H1 (cell line): ENCODE measurements at regions not wholly inside any gene's neighbourhood (a gene's known extent, or its start where the extent isn't known, plus 50 kb on each side); places are given as distances from the start of the nearest gene placed in this dataset.

Experiments used
- CTCF ChIA-PET: fragments of 300-600 bp; sonication (Branson Sonifier 250); formaldehyde crosslinking; loops from one replicate; lab custom pipeline; 2021; ENCODE audit not compliant: partially characterized antibody; lab: Charles Lee
- POLR2A ChIA-PET: fragments of 300-600 bp; sonication (Branson Sonifier 250); formaldehyde crosslinking; loops from one replicate; lab custom pipeline; 2021; ENCODE audit warnings: inconsistent platforms; ENCODE audit not compliant: partially characterized antibody; lab: Charles Lee
- DNase-seq, 2 experiments: peaks; one replicate each; pipeline versions ENCODE4 v3.0.0 to v3.0.0-alpha.2; 2010 to 2022; ENCODE audit warnings: low spot score in 2 of 2, low read depth in 1 of 2, mixed read lengths in 1 of 2
- FAIRE-seq: peaks from 2 replicates; lab custom pipeline; 2011; peaks lifted over from hg19 to GRCh38; lab: Jason Lieb, UNC
- H2AFZ ChIP-seq: 2 replicates; pipeline ENCODE4 v1.8.1; 2012; ENCODE audit warnings: low read length, inconsistent platforms
- H2AK5ac ChIP-seq: 2 replicates; pipeline ENCODE4 v1.6.1; 2013; ENCODE audit warnings: low read depth, low read length
- H2BK120ac ChIP-seq: replicated peaks from 2 replicates; pipeline ENCODE3; 2013; ENCODE audit warnings: low read depth, low read length, inconsistent platforms
- H2BK12ac ChIP-seq: 2 replicates; pipeline ENCODE4 v1.6.1; 2013; ENCODE audit warnings: low read depth, low read length
- H2BK15ac ChIP-seq: 2 replicates; pipeline ENCODE4 v1.6.1; 2013; ENCODE audit warnings: low read length
- H2BK20ac ChIP-seq: 2 replicates; pipeline ENCODE4 v1.6.1; 2013; ENCODE audit warnings: low read length
- H2BK5ac ChIP-seq: 2 replicates; pipeline ENCODE4 v1.6.1; 2013; ENCODE audit warnings: low read depth, low read length
- H3K14ac ChIP-seq: 2 replicates; pipeline ENCODE4 v1.6.1; 2013; ENCODE audit warnings: inconsistent platforms; ENCODE audit not compliant: insufficient read length
- H3K18ac ChIP-seq: 2 replicates; pipeline ENCODE4 v1.6.1; 2013; ENCODE audit warnings: low read length; ENCODE audit errors: extremely low read depth
- H3K23ac ChIP-seq: 2 replicates; pipeline ENCODE4 v1.6.1; 2013; ENCODE audit warnings: inconsistent platforms; ENCODE audit not compliant: insufficient read length
- H3K23me2 ChIP-seq: 2 replicates; pipeline ENCODE4 v1.6.1; 2013; ENCODE audit warnings: low read depth, low read length
- H3K27ac ChIP-seq: 2 replicates; pipeline ENCODE4 v1.6.1; 2011; ENCODE audit warnings: low read depth, low read length, inconsistent platforms
- H3K27me3 ChIP-seq, 4 experiments: replicated peaks in 1 of 4; 1 replicate in 1 of 4; 2 replicates in 3 of 4; pipeline versions ENCODE4 v1.6.1 to v1.8.1; 2011 to 2013; ENCODE audit warnings: low read length in 3 of 4, mild to moderate bottlenecking in 3 of 4, inconsistent platforms in 2 of 4, mixed read lengths in 2 of 4, moderate library complexity in 1 of 4; ENCODE audit not compliant: control insufficient read depth in 3 of 4, insufficient read depth in 3 of 4; ENCODE audit errors: extremely low read depth in 1 of 4
- H3K36me3 ChIP-seq, 4 experiments: 2 replicates each; pipeline versions ENCODE4 v1.6.1 to v1.8.1; 2011 to 2013; ENCODE audit warnings: mild to moderate bottlenecking in 4 of 4, low read length in 3 of 4, moderate library complexity in 2 of 4, control low read depth in 1 of 4, inconsistent platforms in 1 of 4; ENCODE audit not compliant: insufficient read depth in 4 of 4, control insufficient read depth in 2 of 4
- H3K4ac ChIP-seq: replicated peaks from 2 replicates; pipeline ENCODE3; 2013; ENCODE audit warnings: low read length, low read depth, mixed read lengths, inconsistent platforms; ENCODE audit not compliant: insufficient read length
- H3K4me1 ChIP-seq, 4 experiments: replicated peaks in 1 of 4; 1 replicate in 1 of 4; 2 replicates in 3 of 4; pipeline versions ENCODE4 v1.6.1 to v1.8.1; 2011 to 2013; ENCODE audit warnings: low read length in 3 of 4, inconsistent platforms in 2 of 4, mixed read lengths in 1 of 4; ENCODE audit not compliant: insufficient read depth in 4 of 4, control insufficient read depth in 3 of 4
- H3K4me2 ChIP-seq, 2 experiments: 2 replicates each; pipeline versions ENCODE4 v1.6.1 to v1.8.1; 2011 to 2013; ENCODE audit warnings: low read depth in 2 of 2, low read length in 2 of 2, control low read depth in 1 of 2, inconsistent platforms in 1 of 2, mild to moderate bottlenecking in 1 of 2; ENCODE audit not compliant: insufficient read depth in 1 of 2
- H3K4me3 ChIP-seq, 4 experiments: fragments of 200-600, 300-600 bp in 1 of 4; sonication (generic), shearing (Covaris generic), sonication (Bioruptor Twin) in 1 of 4; 2 replicates each; pipeline versions ENCODE4 v1.5.1 to v1.8.1; 2011 to 2016; ENCODE audit warnings: low read length in 4 of 4, low read depth in 3 of 4, control low read depth in 2 of 4, inconsistent platforms in 2 of 4, mild to moderate bottlenecking in 2 of 4, mixed read lengths in 1 of 4, moderate library complexity in 1 of 4; ENCODE audit not compliant: insufficient read depth in 2 of 4; ENCODE audit errors: extremely low read depth in 1 of 4
- H3K56ac ChIP-seq: replicated peaks from 2 replicates; pipeline ENCODE3; 2013; ENCODE audit warnings: low read depth, mild to moderate bottlenecking, mixed read lengths, low read length, inconsistent platforms; ENCODE audit not compliant: insufficient read length
- H3K79me1 ChIP-seq: 2 replicates; pipeline ENCODE4 v1.6.1; 2013; ENCODE audit warnings: low read depth, low read length, control low read depth
- H3K79me2 ChIP-seq, 2 experiments: 2 replicates each; pipeline versions ENCODE4 v1.6.1 to v1.8.1; 2012 to 2013; ENCODE audit warnings: low read length in 2 of 2, mild to moderate bottlenecking in 2 of 2, inconsistent platforms in 1 of 2; ENCODE audit not compliant: insufficient read depth in 2 of 2, control insufficient read depth in 1 of 2
- H3K9ac ChIP-seq, 4 experiments: replicated peaks in 1 of 4; 1 replicate in 1 of 4; 2 replicates in 3 of 4; pipeline versions ENCODE4 v1.6.1 to v1.8.1; 2011 to 2013; ENCODE audit warnings: low read depth in 3 of 4, low read length in 3 of 4, control low read depth in 2 of 4, mild to moderate bottlenecking in 2 of 4, moderate library complexity in 2 of 4, inconsistent platforms in 1 of 4; ENCODE audit errors: extremely low read depth in 1 of 4
- H3K9me3 ChIP-seq, 2 experiments: 2 replicates each; pipeline versions ENCODE4 v1.6.1 to v1.8.1; 2012 to 2013; ENCODE audit warnings: mild to moderate bottlenecking in 2 of 2, moderate library complexity in 2 of 2, control low read depth in 1 of 2, inconsistent platforms in 1 of 2, low read depth in 1 of 2, low read length in 1 of 2, mixed read lengths in 1 of 2; ENCODE audit not compliant: insufficient read depth in 2 of 2
- H4K20me1 ChIP-seq, 2 experiments: replicated peaks in 1 of 2; 2 replicates each; pipeline versions ENCODE3 to v1.8.1; 2011 to 2013; ENCODE audit warnings: inconsistent platforms in 2 of 2, low read length in 2 of 2, mild to moderate bottlenecking in 1 of 2; ENCODE audit not compliant: insufficient read depth in 2 of 2, control insufficient read depth in 1 of 2
- H4K5ac ChIP-seq: 2 replicates; pipeline ENCODE4 v1.6.1; 2013; ENCODE audit warnings: low read length, low read depth, mixed read lengths, inconsistent platforms; ENCODE audit not compliant: insufficient read length
- H4K8ac ChIP-seq: 2 replicates; pipeline ENCODE4 v1.8.0; 2013; ENCODE audit warnings: mild to moderate bottlenecking, moderate library complexity, low read length, inconsistent platforms; ENCODE audit not compliant: insufficient read depth; ENCODE audit errors: extremely low read depth
- H4K91ac ChIP-seq: replicated peaks from 2 replicates; pipeline ENCODE3; 2013; ENCODE audit warnings: low read length, mixed read lengths, inconsistent platforms; ENCODE audit not compliant: insufficient read length
- CTBP2 ChIP-seq: IDR thresholded peaks from 2 replicates; pipeline ENCODE4 v1.7.0; 2011; ENCODE audit warnings: borderline replicate concordance, mild to moderate bottlenecking, moderate library complexity, mixed read lengths, low read length; ENCODE audit not compliant: insufficient read depth, insufficient read length
- FOSL1 ChIP-seq: IDR thresholded peaks from 2 replicates; pipeline ENCODE4 v1.6.1; 2011; ENCODE audit warnings: mild to moderate bottlenecking, low read depth, low read length, moderate library complexity; ENCODE audit not compliant: insufficient read depth
- HDAC6 ChIP-seq: IDR thresholded peaks from one replicate; pipeline ENCODE4 v1.7.1; 2012; ENCODE audit warnings: low read depth, mild to moderate bottlenecking, inconsistent platforms, low read length, moderate library complexity
- JUND ChIP-seq: IDR thresholded peaks from 2 replicates; pipeline ENCODE4 v1.6.1; 2011; ENCODE audit warnings: mild to moderate bottlenecking, improper control_type of control experiment, low read length
- KDM4A ChIP-seq: IDR thresholded peaks from one replicate; pipeline ENCODE4 v1.7.1; 2012; ENCODE audit warnings: low read depth, mild to moderate bottlenecking, moderate library complexity, low read length, inconsistent platforms; ENCODE audit not compliant: severe bottlenecking
- POU5F1 ChIP-seq: IDR thresholded peaks from 2 replicates; pipeline ENCODE4 v1.6.1; 2011; ENCODE audit warnings: low read depth, mild to moderate bottlenecking, low read length, moderate library complexity
- SP4 ChIP-seq: IDR thresholded peaks from 2 replicates; pipeline ENCODE4 v1.6.1; 2012; ENCODE audit warnings: low read length, inconsistent platforms
- TF ChIP-seq, protein P1 (sequence below): IDR thresholded peaks from 2 replicates; pipeline ENCODE4 v1.6.1; 2011; ENCODE audit warnings: low read length, improper control_type of control experiment

DNA sequence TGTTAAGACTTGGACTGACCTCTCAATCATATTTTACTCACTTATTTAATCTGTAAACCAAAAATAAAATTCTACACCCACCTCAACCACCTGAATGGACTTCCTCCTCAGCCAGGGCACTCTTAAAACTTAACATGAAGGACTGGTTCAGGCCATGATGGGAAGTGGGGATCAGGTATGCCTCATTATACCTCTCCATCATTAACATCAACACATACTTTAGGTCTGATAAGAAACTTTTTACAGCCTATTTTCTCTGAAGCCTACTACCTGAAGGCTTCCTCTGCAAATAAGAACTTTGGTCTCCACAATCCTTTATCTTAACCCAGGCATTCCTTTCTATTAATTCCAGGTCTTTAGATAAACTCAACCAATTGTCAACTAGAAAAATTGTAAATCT is 390.0 kb downstream of the AASDHPPT start:
- H3K79me1 ChIP-seq = no peaks in the 10 kb centered on the region
- no peaks in the 10 kb centered on the region for H3K27me3 ChIP-seq
- H3K36me3 ChIP-seq = no peaks in the 10 kb centered on the region; a peak in 1 of 8 replicates
- no peak overlapping the region for H2AFZ ChIP-seq
- no peak overlapping the region for H3K18ac ChIP-seq
- H3K4me3 ChIP-seq = no peak overlapping the region
- H4K20me1 ChIP-seq = no peaks in the 10 kb centered on the region
- no peak overlapping the region for H2BK20ac ChIP-seq
- no peak overlapping the region for H2BK5ac ChIP-seq
- no peak overlapping the region for H4K5ac ChIP-seq
- no peak overlapping the region for H3K14ac ChIP-seq
- H2BK120ac ChIP-seq = no peak overlapping the region
- no peak overlapping the region for H2BK15ac ChIP-seq
- FAIRE-seq (no peak), DNase-seq (no peak)
- no peak overlapping the region for H2AK5ac ChIP-seq
- H2BK12ac ChIP-seq = no peak overlapping the region
- H3K9ac ChIP-seq = no peak overlapping the region
- no peaks in the 10 kb centered on the region for H3K79me2 ChIP-seq
- H3K4me1 ChIP-seq = no peaks in the 10 kb centered on the region; a peak in 1 of 7 replicates
- no peaks in the 10 kb centered on the region for H3K23me2 ChIP-seq
- H3K4ac ChIP-seq = no peak overlapping the region
- no peak overlapping the region for H4K8ac ChIP-seq
- H3K4me2 ChIP-seq = no peak overlapping the region
- CTCF ChIA-PET = interaction anchor here (1.2 kb wide), 1 partner anchor 492 kb away, joined by 4 read pairs; no protein-coding TSS in a partner anchor
- no peak overlapping the region for H4K91ac ChIP-seq
- no peak overlapping the region for H3K23ac ChIP-seq
- POLR2A ChIA-PET = no interaction called here
- TF ChIP-seq KDM4A = no peak
- no peak for TF ChIP-seq SP4
- TF ChIP-seq FOSL1 = no peak
- TF ChIP-seq CTBP2 = no peak
- TF ChIP-seq POU5F1 = no peak
- TF ChIP-seq HDAC6 = no peak
- TF ChIP-seq JUND = no peak
- TF ChIP-seq, protein P1, sequence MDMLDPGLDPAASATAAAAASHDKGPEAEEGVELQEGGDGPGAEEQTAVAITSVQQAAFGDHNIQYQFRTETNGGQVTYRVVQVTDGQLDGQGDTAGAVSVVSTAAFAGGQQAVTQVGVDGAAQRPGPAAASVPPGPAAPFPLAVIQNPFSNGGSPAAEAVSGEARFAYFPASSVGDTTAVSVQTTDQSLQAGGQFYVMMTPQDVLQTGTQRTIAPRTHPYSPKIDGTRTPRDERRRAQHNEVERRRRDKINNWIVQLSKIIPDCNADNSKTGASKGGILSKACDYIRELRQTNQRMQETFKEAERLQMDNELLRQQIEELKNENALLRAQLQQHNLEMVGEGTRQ = no peak
- H3K9me3 ChIP-seq = no peaks in the 10 kb centered on the region
- H3K56ac ChIP-seq = no peak overlapping the region
- no peak overlapping the region for H3K27ac ChIP-seq
